H9 (cell line): ENCODE measurements at regions not wholly inside any gene's neighbourhood (a gene's known extent, or its start where the extent isn't known, plus 50 kb on each side); places are given as distances from the start of the nearest gene placed in this dataset.

Source experiments
- DNase-seq: peaks from one replicate; pipeline ENCODE4 v3.0.0-alpha.2; 2017
- H2AFZ ChIP-seq: one replicate; pipeline ENCODE4 v1.6.1; 2013; ENCODE audit warnings: mild to moderate bottlenecking, low read length, control low read depth, moderate library complexity
- H2AK5ac ChIP-seq: 2 replicates; pipeline ENCODE4 v1.6.1; 2013; ENCODE audit warnings: low read length, control low read depth, mixed read lengths; ENCODE audit not compliant: insufficient read length
- H2BK120ac ChIP-seq: one replicate; pipeline ENCODE4 v1.6.1; 2013; ENCODE audit warnings: low read depth, mild to moderate bottlenecking, low read length, control low read depth, inconsistent platforms; ENCODE audit not compliant: poor library complexity, severe bottlenecking
- H2BK12ac ChIP-seq: 2 replicates; pipeline ENCODE4 v1.6.1; 2013; ENCODE audit warnings: low read length, control low read depth, mixed read lengths, low read depth; ENCODE audit not compliant: insufficient read length
- H2BK15ac ChIP-seq: 2 replicates; pipeline ENCODE4 v1.6.1; 2013; ENCODE audit warnings: low read depth, low read length, control low read depth
- H2BK20ac ChIP-seq: one replicate; pipeline ENCODE4 v1.6.1; 2013; ENCODE audit warnings: low read depth, mild to moderate bottlenecking, low read length, control low read depth, inconsistent platforms; ENCODE audit not compliant: poor library complexity, severe bottlenecking
- H2BK5ac ChIP-seq: 2 replicates; pipeline ENCODE4 v1.6.1; 2013; ENCODE audit warnings: low read length, control low read depth, mixed read lengths; ENCODE audit not compliant: insufficient read length
- H3K14ac ChIP-seq: 2 replicates; pipeline ENCODE4 v1.6.1; 2013; ENCODE audit warnings: low read length, control low read depth; ENCODE audit not compliant: insufficient read depth
- H3K18ac ChIP-seq: 2 replicates; pipeline ENCODE4 v1.6.1; 2013; ENCODE audit warnings: low read depth, mild to moderate bottlenecking, mixed read lengths, low read length, control low read depth; ENCODE audit not compliant: insufficient read length
- H3K23ac ChIP-seq: 2 replicates; pipeline ENCODE4 v1.6.1; 2013; ENCODE audit warnings: low read length, control low read depth, mixed read lengths, low read depth; ENCODE audit not compliant: insufficient read length
- H3K23me2 ChIP-seq: 2 replicates; pipeline ENCODE4 v1.6.1; 2013; ENCODE audit warnings: low read depth, mild to moderate bottlenecking, mixed read lengths, low read length, control low read depth; ENCODE audit not compliant: insufficient read length, poor library complexity, severe bottlenecking
- H3K27ac ChIP-seq: 2 replicates; pipeline ENCODE4 v1.5.1; 2013; ENCODE audit warnings: low read length, control low read depth, mixed read lengths, low read depth; ENCODE audit not compliant: insufficient read length
- H3K27me3 ChIP-seq: 2 replicates; pipeline ENCODE4 v1.6.1; 2013; ENCODE audit warnings: low read length, control low read depth, inconsistent platforms; ENCODE audit not compliant: insufficient read depth
- H3K4ac ChIP-seq: 2 replicates; pipeline ENCODE4 v1.6.1; 2013; ENCODE audit warnings: low read depth, mild to moderate bottlenecking, control low read depth, inconsistent platforms, low read length, moderate library complexity
- H3K4me1 ChIP-seq: 2 replicates; pipeline ENCODE4 v1.6.1; 2013; ENCODE audit warnings: low read length, control low read depth, inconsistent platforms; ENCODE audit not compliant: insufficient read depth
- H3K4me2 ChIP-seq: 2 replicates; pipeline ENCODE4 v1.6.1; 2013; ENCODE audit warnings: low read length, control low read depth, mixed read lengths; ENCODE audit not compliant: insufficient read length, insufficient read depth
- H3K56ac ChIP-seq: 2 replicates; pipeline ENCODE4 v1.6.1; 2013; ENCODE audit warnings: low read depth, mild to moderate bottlenecking, mixed read lengths, low read length, control low read depth; ENCODE audit not compliant: insufficient read length
- H3K79me1 ChIP-seq: 2 replicates; pipeline ENCODE4 v1.6.1; 2013; ENCODE audit warnings: low read depth, mild to moderate bottlenecking, moderate library complexity, low read length, control low read depth, inconsistent platforms; ENCODE audit not compliant: insufficient read depth, poor library complexity, severe bottlenecking
- H3K79me2 ChIP-seq: 2 replicates; pipeline ENCODE4 v1.6.1; 2013; ENCODE audit warnings: low read length, control low read depth, inconsistent platforms; ENCODE audit not compliant: insufficient read depth
- H3K9ac ChIP-seq: 2 replicates; pipeline ENCODE4 v1.6.1; 2013; ENCODE audit warnings: low read length, control low read depth, mixed read lengths; ENCODE audit not compliant: insufficient read length; ENCODE audit errors: extremely low read depth
- H3K9me3 ChIP-seq: one replicate; pipeline ENCODE4 v1.6.1; 2013; ENCODE audit warnings: low read depth, low read length, inconsistent platforms; ENCODE audit not compliant: control insufficient read depth
- H3T11ph ChIP-seq: one replicate; pipeline ENCODE4 v1.6.1; 2013; ENCODE audit warnings: mild to moderate bottlenecking, low read length, control low read depth, inconsistent platforms
- H4K20me1 ChIP-seq: one replicate; pipeline ENCODE4 v1.6.1; 2013; ENCODE audit not compliant: control insufficient read depth, insufficient read length, insufficient read depth
- H4K5ac ChIP-seq: 2 replicates; pipeline ENCODE4 v1.6.1; 2013; ENCODE audit warnings: low read depth, mild to moderate bottlenecking, mixed read lengths, low read length, control low read depth; ENCODE audit not compliant: insufficient read length
- H4K8ac ChIP-seq: replicated peaks from 2 replicates; pipeline ENCODE4 v1.6.1; 2013; ENCODE audit warnings: low read length, control low read depth, mixed read lengths, low read depth; ENCODE audit not compliant: insufficient read length
- H4K91ac ChIP-seq: 2 replicates; pipeline ENCODE4 v1.6.1; 2013; ENCODE audit warnings: low read depth, mild to moderate bottlenecking, moderate library complexity, mixed read lengths, low read length, control low read depth; ENCODE audit not compliant: insufficient read length
- H3K27ac Mint-ChIP-seq, 3 experiments: 2 replicates in 2 of 3; 3 replicates in 1 of 3; pipeline ENCODE4 v1.8.0; 2020 to 2021; ENCODE audit warnings: mixed read lengths in 3 of 3, mild to moderate bottlenecking in 1 of 3, moderate library complexity in 1 of 3
- H3K27me3 Mint-ChIP-seq: 2 replicates; pipeline ENCODE4 v1.8.0; 2021; ENCODE audit warnings: low read depth, mild to moderate bottlenecking, moderate library complexity, mixed read lengths
- H3K36me3 Mint-ChIP-seq, 3 experiments: 2 replicates in 2 of 3; 3 replicates in 1 of 3; pipeline ENCODE4 v1.8.0; 2020 to 2021; ENCODE audit warnings: low read depth in 3 of 3, mixed read lengths in 3 of 3; ENCODE audit not compliant: insufficient read depth in 1 of 3
- H3K4me1 Mint-ChIP-seq, 2 experiments: 2 replicates each; pipeline ENCODE4 v1.8.0; 2020; ENCODE audit warnings: mixed read lengths in 2 of 2
- H3K4me3 Mint-ChIP-seq, 2 experiments: 2 replicates in 1 of 2; 3 replicates in 1 of 2; pipeline ENCODE4 v1.8.0; 2020 to 2021; ENCODE audit warnings: mild to moderate bottlenecking in 2 of 2, mixed read lengths in 2 of 2, moderate library complexity in 1 of 2
- H3K9me3 Mint-ChIP-seq, 2 experiments: 2 replicates in 1 of 2; 3 replicates in 1 of 2; pipeline ENCODE4 v1.8.0; 2020; ENCODE audit warnings: mild to moderate bottlenecking in 2 of 2, mixed read lengths in 2 of 2, moderate library complexity in 1 of 2
- WGBS: extraction: QIAGEN DNeasy Blood & Tissue Kit; methylation state at CpG from one replicate; pipeline ENCODE4 v1.1.7; 2013; ENCODE audit warnings: missing lambda C conversion rate, low lambda C conversion rate, mixed read lengths; ENCODE audit not compliant: insufficient read length; ENCODE audit errors: extremely low coverage; 5-methylcytosine and 5-hydroxymethylcytosine counted together
- TF ChIP-seq, protein P1 (sequence below): fragments of 200-600 bp; sonication (generic); conservative IDR thresholded peaks from 3 replicates; pipeline ENCODE4 v1.8.0; 2021; ENCODE audit warnings: antibody characterized with exemption, mild to moderate bottlenecking

- H4K5ac ChIP-seq = no peak overlapping the region
- H3K4ac ChIP-seq = no peak overlapping the region
- H3K56ac ChIP-seq = no peak overlapping the region
- no peaks in the 10 kb centered on the region for H3K4me1 ChIP-seq
- no peak overlapping the region for H3K14ac ChIP-seq
- H4K8ac ChIP-seq = no peak overlapping the region
- H2BK5ac ChIP-seq = no peak overlapping the region
- no peaks in the 10 kb centered on the region for H3K4me1 Mint-ChIP-seq
- no peak overlapping the region; a peak in 1 of 7 replicates for H3K27ac Mint-ChIP-seq
- WGBS = no CpG with 5 or more reads among the region's 4 CpGs
- peaks cover 0 to 3% (median 3%) of the 10 kb centered on the region in 3 experiments; a peak in 4 of 7 replicates for H3K36me3 Mint-ChIP-seq
- no peak overlapping the region for H2AK5ac ChIP-seq
- TF ChIP-seq, protein P1, sequence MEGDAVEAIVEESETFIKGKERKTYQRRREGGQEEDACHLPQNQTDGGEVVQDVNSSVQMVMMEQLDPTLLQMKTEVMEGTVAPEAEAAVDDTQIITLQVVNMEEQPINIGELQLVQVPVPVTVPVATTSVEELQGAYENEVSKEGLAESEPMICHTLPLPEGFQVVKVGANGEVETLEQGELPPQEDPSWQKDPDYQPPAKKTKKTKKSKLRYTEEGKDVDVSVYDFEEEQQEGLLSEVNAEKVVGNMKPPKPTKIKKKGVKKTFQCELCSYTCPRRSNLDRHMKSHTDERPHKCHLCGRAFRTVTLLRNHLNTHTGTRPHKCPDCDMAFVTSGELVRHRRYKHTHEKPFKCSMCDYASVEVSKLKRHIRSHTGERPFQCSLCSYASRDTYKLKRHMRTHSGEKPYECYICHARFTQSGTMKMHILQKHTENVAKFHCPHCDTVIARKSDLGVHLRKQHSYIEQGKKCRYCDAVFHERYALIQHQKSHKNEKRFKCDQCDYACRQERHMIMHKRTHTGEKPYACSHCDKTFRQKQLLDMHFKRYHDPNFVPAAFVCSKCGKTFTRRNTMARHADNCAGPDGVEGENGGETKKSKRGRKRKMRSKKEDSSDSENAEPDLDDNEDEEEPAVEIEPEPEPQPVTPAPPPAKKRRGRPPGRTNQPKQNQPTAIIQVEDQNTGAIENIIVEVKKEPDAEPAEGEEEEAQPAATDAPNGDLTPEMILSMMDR = no peak
- no peaks in the 10 kb centered on the region for H3K23me2 ChIP-seq
- H3K4me3 Mint-ChIP-seq = no peak overlapping the region
- H3K9ac ChIP-seq = no peak overlapping the region
- no peaks in the 10 kb centered on the region for H3K27me3 ChIP-seq
- H3K79me2 ChIP-seq = no peaks in the 10 kb centered on the region
- H2BK12ac ChIP-seq = no peak overlapping the region
- no peak overlapping the region for H2AFZ ChIP-seq
- H4K20me1 ChIP-seq = no peaks in the 10 kb centered on the region
- no peaks in the 10 kb centered on the region for H3K9me3 ChIP-seq
- H3K27ac ChIP-seq = no peak overlapping the region
- H3K23ac ChIP-seq = no peak overlapping the region
- no peak for DNase-seq
- no peak overlapping the region for H4K91ac ChIP-seq
- H2BK20ac ChIP-seq = no peak overlapping the region
- no peak overlapping the region for H3K18ac ChIP-seq
- H3K9me3 Mint-ChIP-seq = peaks cover 0 to 3% of the 10 kb centered on the region in 2 experiments; a peak in 2 of 5 replicates
- H3K27me3 Mint-ChIP-seq = no peaks in the 10 kb centered on the region
- no peaks in the 10 kb centered on the region for H3K79me1 ChIP-seq
- H3K4me2 ChIP-seq = no peak overlapping the region
- H2BK120ac ChIP-seq = no peak overlapping the region
- no peak overlapping the region for H2BK15ac ChIP-seq
- H3T11ph ChIP-seq = no peak overlapping the region
Observed at GRCh38 chr3:35141406-35141805, 497.9 kb upstream of the ARPP21 start.
